ENCODE measurements at regions not wholly inside any gene's neighbourhood (a gene's known extent, or its start where the extent isn't known, plus 50 kb on each side); places are given as distances from the start of the nearest gene placed in this dataset.

- Histone ChIP-seq H3K9ac (ENCODE audit: low read depth, low read length) (no peak overlapping the region), H3K4me3 (ENCODE audit: low read length) (no peak overlapping the region), H3K27me3 (ENCODE audit: control insufficient read depth, insufficient read depth, low read length) (no peaks in the 10 kb centered on the region), H3K4me1 (ENCODE audit: control insufficient read depth, insufficient read depth, low read length) (no peaks in the 10 kb centered on the region), H3K9me3 (replicated peaks; ENCODE audit: low read length) (no peaks in the 10 kb centered on the region), H3K36me3 (ENCODE audit: insufficient read depth, low read length) (no peaks in the 10 kb centered on the region), H3K4me2 (ENCODE audit: low read length) (no peak overlapping the region)
Measured at GRCh38 chr3:83074485-83074884, 1313.0 kb upstream of the GBE1 start.

GRCh38 chr3:83065851-83066460 lies 1304.5 kb upstream of the GBE1 start:
- Histone ChIP-seq H3K4me2 (ENCODE audit: low read length) (no peak overlapping the region), H3K36me3 (ENCODE audit: insufficient read depth, low read length) (no peaks in the 10 kb centered on the region), H3K9ac (ENCODE audit: low read depth, low read length) (no peak overlapping the region), H3K27me3 (ENCODE audit: control insufficient read depth, insufficient read depth, low read length) (no peaks in the 10 kb centered on the region), H3K4me1 (ENCODE audit: control insufficient read depth, insufficient read depth, low read length) (peaks cover 16% of the 10 kb centered on the region), H3K4me3 (ENCODE audit: low read length) (no peak overlapping the region), H3K9me3 (replicated peaks; ENCODE audit: low read length) (no peaks in the 10 kb centered on the region)

GRCh38 chr3:83063446-83063845 lies 1302.0 kb upstream of the GBE1 start:
- H3K36me3 ChIP-seq (ENCODE audit: insufficient read depth, low read length): no peaks in the 10 kb centered on the region
- H3K4me2 ChIP-seq (ENCODE audit: low read length): no peak overlapping the region
- H3K27me3 ChIP-seq (ENCODE audit: control insufficient read depth, insufficient read depth, low read length): no peaks in the 10 kb centered on the region
- no peak overlapping the region for H3K4me3 ChIP-seq (ENCODE audit: low read length)
- H3K9me3 ChIP-seq (replicated peaks; ENCODE audit: low read length): no peaks in the 10 kb centered on the region
- H3K4me1 ChIP-seq (ENCODE audit: control insufficient read depth, insufficient read depth, low read length): peaks cover 20% of the 10 kb centered on the region
- H3K9ac ChIP-seq (ENCODE audit: low read depth, low read length): no peak overlapping the region

- H3K9me3 ChIP-seq (replicated peaks; ENCODE audit: low read length): no peaks in the 10 kb centered on the region
- no peak overlapping the region for H3K9ac ChIP-seq (ENCODE audit: low read depth, low read length)
- H3K4me1 ChIP-seq (ENCODE audit: control insufficient read depth, insufficient read depth, low read length): no peaks in the 10 kb centered on the region
- H3K36me3 ChIP-seq (ENCODE audit: insufficient read depth, low read length): no peaks in the 10 kb centered on the region
- no peak overlapping the region for H3K4me2 ChIP-seq (ENCODE audit: low read length)
- H3K4me3 ChIP-seq (ENCODE audit: low read length): no peak overlapping the region
- H3K27me3 ChIP-seq (ENCODE audit: control insufficient read depth, insufficient read depth, low read length): no peaks in the 10 kb centered on the region
Measured at GRCh38 chr3:83048556-83048955, 1287.1 kb upstream of the GBE1 start.

GRCh38 chr3:83039422-83039821 lies 1278.0 kb upstream of the GBE1 start:
- H3K9me3 ChIP-seq (replicated peaks; ENCODE audit: low read length): no peaks in the 10 kb centered on the region
- H3K36me3 ChIP-seq (ENCODE audit: insufficient read depth, low read length): no peaks in the 10 kb centered on the region
- H3K4me1 ChIP-seq (ENCODE audit: control insufficient read depth, insufficient read depth, low read length): peaks cover 8% of the 10 kb centered on the region
- no peak overlapping the region for H3K4me3 ChIP-seq (ENCODE audit: low read length)
- H3K9ac ChIP-seq (ENCODE audit: low read depth, low read length): no peak overlapping the region
- H3K27me3 ChIP-seq (ENCODE audit: control insufficient read depth, insufficient read depth, low read length): no peaks in the 10 kb centered on the region
- no peak overlapping the region for H3K4me2 ChIP-seq (ENCODE audit: low read length)

GRCh38 chr3:83035704-83036010 lies 1274.2 kb upstream of the GBE1 start:
- H3K4me3 ChIP-seq (ENCODE audit: low read length): no peak overlapping the region
- no peaks in the 10 kb centered on the region for H3K36me3 ChIP-seq (ENCODE audit: insufficient read depth, low read length)

GRCh38 chr3:83034806-83035703 lies 1273.6 kb upstream of the GBE1 start:
- H3K9me3 ChIP-seq (replicated peaks; ENCODE audit: low read length): no peaks in the 10 kb centered on the region
- no peak overlapping the region for H3K4me3 ChIP-seq (ENCODE audit: low read length)

More at GRCh38 chr3:83035704-83036010, 1274.2 kb upstream of the GBE1 start:
- peaks cover 16% of the 10 kb centered on the region for H3K4me1 ChIP-seq (ENCODE audit: control insufficient read depth, insufficient read depth, low read length)
- H3K9ac ChIP-seq (ENCODE audit: low read depth, low read length): no peak overlapping the region
- no peak overlapping the region for H3K4me2 ChIP-seq (ENCODE audit: low read length)
- no peaks in the 10 kb centered on the region for H3K27me3 ChIP-seq (ENCODE audit: control insufficient read depth, insufficient read depth, low read length)
- no peaks in the 10 kb centered on the region for H3K9me3 ChIP-seq (replicated peaks; ENCODE audit: low read length)

GRCh38 chr3:83033133-83033532 lies 1271.7 kb upstream of the GBE1 start:
- no peak overlapping the region for H3K4me3 ChIP-seq (ENCODE audit: low read length)
- peaks cover 8% of the 10 kb centered on the region for H3K4me1 ChIP-seq (ENCODE audit: control insufficient read depth, insufficient read depth, low read length)
- no peaks in the 10 kb centered on the region for H3K9me3 ChIP-seq (replicated peaks; ENCODE audit: low read length)
- no peak overlapping the region for H3K4me2 ChIP-seq (ENCODE audit: low read length)
- H3K9ac ChIP-seq (ENCODE audit: low read depth, low read length): no peak overlapping the region
- no peaks in the 10 kb centered on the region for H3K36me3 ChIP-seq (ENCODE audit: insufficient read depth, low read length)
- H3K27me3 ChIP-seq (ENCODE audit: control insufficient read depth, insufficient read depth, low read length): no peaks in the 10 kb centered on the region

More at GRCh38 chr3:83034806-83035703, 1273.6 kb upstream of the GBE1 start:
- Histone ChIP-seq H3K36me3 (ENCODE audit: insufficient read depth, low read length) (no peaks in the 10 kb centered on the region), H3K4me2 (ENCODE audit: low read length) (no peak overlapping the region), H3K4me1 (ENCODE audit: control insufficient read depth, insufficient read depth, low read length) (peaks cover 16% of the 10 kb centered on the region), H3K27me3 (ENCODE audit: control insufficient read depth, insufficient read depth, low read length) (no peaks in the 10 kb centered on the region), H3K9ac (ENCODE audit: low read depth, low read length) (no peak overlapping the region)

GRCh38 chr3:83023086-83023485 lies 1261.6 kb upstream of the GBE1 start:
- Histone ChIP-seq H3K9me3 (replicated peaks; ENCODE audit: low read length) (no peaks in the 10 kb centered on the region), H3K4me3 (ENCODE audit: low read length) (no peak overlapping the region), H3K4me2 (ENCODE audit: low read length) (no peak overlapping the region), H3K36me3 (ENCODE audit: insufficient read depth, low read length) (no peaks in the 10 kb centered on the region), H3K27me3 (ENCODE audit: control insufficient read depth, insufficient read depth, low read length) (no peaks in the 10 kb centered on the region), H3K9ac (ENCODE audit: low read depth, low read length) (no peak overlapping the region), H3K4me1 (ENCODE audit: control insufficient read depth, insufficient read depth, low read length) (no peaks in the 10 kb centered on the region)

- H3K9me3 ChIP-seq (replicated peaks; ENCODE audit: low read length): no peaks in the 10 kb centered on the region
- H3K4me2 ChIP-seq (ENCODE audit: low read length): no peak overlapping the region
- no peaks in the 10 kb centered on the region for H3K27me3 ChIP-seq (ENCODE audit: control insufficient read depth, insufficient read depth, low read length)
- no peaks in the 10 kb centered on the region for H3K36me3 ChIP-seq (ENCODE audit: insufficient read depth, low read length)
- H3K4me3 ChIP-seq (ENCODE audit: low read length): no peak overlapping the region
- H3K4me1 ChIP-seq (ENCODE audit: control insufficient read depth, insufficient read depth, low read length): no peaks in the 10 kb centered on the region
- no peak overlapping the region for H3K9ac ChIP-seq (ENCODE audit: low read depth, low read length)
Measured at GRCh38 chr3:83011481-83011880, 1250.0 kb upstream of the GBE1 start.

- Histone ChIP-seq H3K27me3 (ENCODE audit: control insufficient read depth, insufficient read depth, low read length) (no peaks in the 10 kb centered on the region), H3K4me2 (ENCODE audit: low read length) (no peak overlapping the region), H3K4me1 (ENCODE audit: control insufficient read depth, insufficient read depth, low read length) (no peaks in the 10 kb centered on the region), H3K36me3 (ENCODE audit: insufficient read depth, low read length) (no peaks in the 10 kb centered on the region), H3K9me3 (replicated peaks; ENCODE audit: low read length) (no peaks in the 10 kb centered on the region), H3K4me3 (ENCODE audit: low read length) (no peak overlapping the region), H3K9ac (ENCODE audit: low read depth, low read length) (no peak overlapping the region)
Measured at GRCh38 chr3:83003917-83004316, 1242.5 kb upstream of the GBE1 start.

All from skeletal muscle satellite cell (primary cell).